Ishikawa (cell line): ENCODE measurements at regions not wholly inside any gene's neighbourhood (a gene's known extent, or its start where the extent isn't known, plus 50 kb on each side); places are given as distances from the start of the nearest gene placed in this dataset.

Source experiments
- CEBPB ChIP-seq: IDR thresholded peaks from 2 replicates; pipeline ENCODE4 v1.6.1; 2012
- CREB1 ChIP-seq: IDR thresholded peaks from 2 replicates; pipeline ENCODE4 v1.6.1; 2012; ENCODE audit warnings: low read depth
- EGR1 ChIP-seq: IDR thresholded peaks from 2 replicates; pipeline ENCODE4 v1.6.1; 2012
- EP300 ChIP-seq: IDR thresholded peaks from 2 replicates; pipeline ENCODE4 v1.6.1; 2012; ENCODE audit warnings: borderline replicate concordance
- FOXM1 ChIP-seq: IDR thresholded peaks from 2 replicates; pipeline ENCODE4 v1.6.1; 2012; ENCODE audit warnings: low read depth, borderline replicate concordance
- MAX ChIP-seq: IDR thresholded peaks from 2 replicates; pipeline ENCODE4 v1.6.1; 2012
- NFIC ChIP-seq: IDR thresholded peaks from 2 replicates; pipeline ENCODE4 v1.6.1; 2012
- RAD21 ChIP-seq: IDR thresholded peaks from 2 replicates; pipeline ENCODE4 v1.6.1; 2012; ENCODE audit warnings: low read depth
- REST ChIP-seq: IDR thresholded peaks from 2 replicates; pipeline ENCODE4 v1.6.1; 2012; ENCODE audit warnings: low read depth, mild to moderate bottlenecking
- TAF1 ChIP-seq: IDR thresholded peaks from 2 replicates; pipeline ENCODE4 v1.6.1; 2012; ENCODE audit warnings: low read depth, mild to moderate bottlenecking
- TCF12 ChIP-seq: IDR thresholded peaks from 2 replicates; pipeline ENCODE4 v1.6.1; 2012; ENCODE audit warnings: low read depth
- TEAD4 ChIP-seq: IDR thresholded peaks from 2 replicates; pipeline ENCODE4 v1.6.1; 2012
- USF1 ChIP-seq: IDR thresholded peaks from 2 replicates; pipeline ENCODE4 v1.6.1; 2012
- YY1 ChIP-seq: IDR thresholded peaks from 2 replicates; pipeline ENCODE4 v1.6.1; 2012; ENCODE audit warnings: low read depth
- ZBTB7A ChIP-seq: IDR thresholded peaks from 2 replicates; pipeline ENCODE4 v1.6.1; 2012; ENCODE audit warnings: low read depth

GRCh38 chr2:122627388-122627787 is 871.9 kb downstream of the TSN start:
- TF ChIP-seq MAX (no peak), NFIC (no peak)

GRCh38 chr2:122634256-122634655 is 878.8 kb downstream of the TSN start:
- TF ChIP-seq CREB1 (no peak), MAX (no peak), FOXM1 (no peak), USF1 (no peak), EP300 (no peak), NFIC (no peak), RAD21 (no peak), REST (no peak), TEAD4 (no peak), CEBPB (no peak), EGR1 (no peak), TCF12 (no peak), YY1 (no peak), TAF1 (no peak), ZBTB7A (no peak)

GRCh38 chr2:122634920-122635319 is 879.5 kb downstream of the TSN start:
- TF ChIP-seq REST (no peak), EP300 (no peak), FOXM1 (no peak), RAD21 (no peak), EGR1 (no peak), YY1 (no peak), USF1 (no peak), CREB1 (no peak), TCF12 (no peak), MAX (no peak)

GRCh38 chr2:122635686-122636085 is 880.2 kb downstream of the TSN start:
- no peak for TF ChIP-seq RAD21
- TF ChIP-seq MAX: no peak
- TF ChIP-seq CEBPB: no peak
- no peak for TF ChIP-seq CREB1
- TF ChIP-seq EGR1: no peak
- TF ChIP-seq ZBTB7A: no peak
- no peak for TF ChIP-seq YY1
- no peak for TF ChIP-seq EP300
- TF ChIP-seq TAF1: no peak
- no peak for TF ChIP-seq REST
- no peak for TF ChIP-seq TEAD4
- no peak for TF ChIP-seq TCF12

GRCh38 chr2:122636097-122636496 is 880.6 kb downstream of the TSN start:
- TF ChIP-seq FOXM1: no peak
- no peak for TF ChIP-seq CREB1
- TF ChIP-seq EGR1: no peak
- TF ChIP-seq TEAD4: no peak
- TF ChIP-seq MAX: no peak
- no peak for TF ChIP-seq USF1
- no peak for TF ChIP-seq EP300
- no peak for TF ChIP-seq NFIC
- TF ChIP-seq REST: no peak
